GM12878 (cell line): ENCODE measurements at regions not wholly inside any gene's neighbourhood (a gene's known extent, or its start where the extent isn't known, plus 50 kb on each side); places are given as distances from the start of the nearest gene placed in this dataset.

ENCODE experiments used
- BMI1 ChIP-seq: fragments of 450-650 bp; IDR thresholded peaks from 2 replicates; pipeline ENCODE4 v1.6.1; 2016; ENCODE audit warnings: mild to moderate bottlenecking, moderate library complexity, borderline replicate concordance
- CBX3 ChIP-seq: fragments of 200-600 bp; sonication (generic); IDR thresholded peaks from 2 replicates; pipeline ENCODE4 v1.6.1; 2016; ENCODE audit warnings: low read depth, borderline replicate concordance
- DPF2 ChIP-seq: fragments of 450-650 bp; IDR thresholded peaks from 2 replicates; pipeline ENCODE4 v1.6.1; 2017; ENCODE audit warnings: mild to moderate bottlenecking
- EGR1 ChIP-seq, 2 experiments: IDR thresholded peaks; 1 replicate in 1 of 2; 2 replicates in 1 of 2; pipeline ENCODE4 v1.6.1; 2011 to 2012; ENCODE audit warnings: low read depth in 2 of 2, low read length in 2 of 2, borderline replicate concordance in 1 of 2, mild to moderate bottlenecking in 1 of 2, moderate library complexity in 1 of 2
- ETV6 ChIP-seq, 2 experiments: fragments of 450-650 bp in 1 of 2; IDR thresholded peaks in 1 of 2; conservative IDR thresholded peaks in 1 of 2; 2 replicates each; pipeline ENCODE4 v1.6.1; 2014; ENCODE audit warnings: antibody characterized with exemption in 1 of 2, borderline replicate concordance in 1 of 2, low read depth in 1 of 2, mild to moderate bottlenecking in 1 of 2, moderate library complexity in 1 of 2
- GATAD2B ChIP-seq: fragments of 450-650 bp; conservative IDR thresholded peaks from 2 replicates; pipeline ENCODE4 v1.6.1; 2017; ENCODE audit warnings: low read depth, mild to moderate bottlenecking, moderate library complexity
- HDAC2 ChIP-seq: fragments of 200-600 bp; sonication (generic); IDR thresholded peaks from 2 replicates; pipeline ENCODE4 v1.6.1; 2017
- IRF4 ChIP-seq: IDR thresholded peaks from 2 replicates; pipeline ENCODE4 v1.6.1; 2011; ENCODE audit warnings: low read depth, low read length
- MEF2B ChIP-seq: fragments of 450-650 bp; IDR thresholded peaks from 2 replicates; pipeline ENCODE4 v1.6.1; 2018; ENCODE audit warnings: mild to moderate bottlenecking, moderate library complexity; ENCODE audit not compliant: partially characterized antibody, poor library complexity, severe bottlenecking
- PAX5 ChIP-seq: IDR thresholded peaks from 2 replicates; pipeline ENCODE4 v1.6.1; 2011; ENCODE audit warnings: low read depth, low read length, borderline replicate concordance
- STAT1 ChIP-seq: fragments of 450-650 bp; conservative IDR thresholded peaks from 2 replicates; pipeline ENCODE4 v1.6.1; 2014; ENCODE audit warnings: antibody characterized with exemption, mild to moderate bottlenecking
- TCF3 ChIP-seq: IDR thresholded peaks from 2 replicates; pipeline ENCODE4 v1.6.1; 2012; ENCODE audit warnings: low read depth, mild to moderate bottlenecking, low read length, borderline replicate concordance; ENCODE audit not compliant: insufficient read depth
- YBX1 ChIP-seq: fragments of 450-650 bp; IDR thresholded peaks from 2 replicates; pipeline ENCODE4 v1.6.1; 2016; ENCODE audit warnings: antibody characterized with exemption
- ZNF622 ChIP-seq: fragments of 450-650 bp; IDR thresholded peaks from 2 replicates; pipeline ENCODE4 v1.6.1; 2017; ENCODE audit warnings: mild to moderate bottlenecking, inconsistent platforms
- TF ChIP-seq, protein P1 (sequence below): IDR thresholded peaks from 2 replicates; pipeline ENCODE4 v1.6.1; 2012; ENCODE audit warnings: improper control_type of control experiment, low read depth, low read length; ENCODE audit not compliant: insufficient replicate concordance
- TF ChIP-seq, protein P2 (sequence below): fragments of 450-650 bp; formaldehyde crosslinking; IDR thresholded peaks from 2 replicates; pipeline ENCODE4 v1.5.0; 2022; ENCODE audit warnings: mild to moderate bottlenecking, missing genetic modification characterization
- TF ChIP-seq, protein P3 (sequence below): fragments of 450-650 bp; IDR thresholded peaks from 2 replicates; pipeline ENCODE4 v1.6.1; 2018; ENCODE audit warnings: mild to moderate bottlenecking, low read depth, moderate library complexity; ENCODE audit not compliant: partially characterized antibody
- TF ChIP-seq, protein P4 (sequence below): fragments of 450-650 bp; IDR thresholded peaks from 2 replicates; pipeline ENCODE4 v1.6.1; 2017; ENCODE audit warnings: low read depth, mild to moderate bottlenecking, moderate library complexity

DNA sequence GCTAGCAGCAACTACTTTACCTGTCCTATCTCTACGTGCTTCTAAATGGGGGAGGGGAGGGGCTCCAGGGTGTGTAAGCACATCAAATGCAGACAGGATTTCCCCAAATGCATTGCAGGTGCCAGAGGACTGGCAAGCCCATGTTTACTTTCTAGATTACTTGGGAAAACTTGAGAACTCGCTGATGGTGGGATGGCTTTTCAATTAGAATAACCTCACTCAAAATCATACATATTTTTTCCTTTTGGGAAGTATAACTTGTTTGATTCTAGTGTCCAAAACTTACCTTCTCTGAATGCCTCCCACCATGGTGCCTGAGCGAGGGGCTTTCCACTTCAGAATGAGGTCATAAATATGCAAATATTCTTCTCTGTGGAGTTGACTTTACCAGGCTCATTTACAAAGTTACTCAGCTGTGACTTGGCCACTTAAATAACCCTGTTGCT, 191.3 kb upstream of the RHOBTB1 start (continued):
- TF ChIP-seq, protein P1, sequence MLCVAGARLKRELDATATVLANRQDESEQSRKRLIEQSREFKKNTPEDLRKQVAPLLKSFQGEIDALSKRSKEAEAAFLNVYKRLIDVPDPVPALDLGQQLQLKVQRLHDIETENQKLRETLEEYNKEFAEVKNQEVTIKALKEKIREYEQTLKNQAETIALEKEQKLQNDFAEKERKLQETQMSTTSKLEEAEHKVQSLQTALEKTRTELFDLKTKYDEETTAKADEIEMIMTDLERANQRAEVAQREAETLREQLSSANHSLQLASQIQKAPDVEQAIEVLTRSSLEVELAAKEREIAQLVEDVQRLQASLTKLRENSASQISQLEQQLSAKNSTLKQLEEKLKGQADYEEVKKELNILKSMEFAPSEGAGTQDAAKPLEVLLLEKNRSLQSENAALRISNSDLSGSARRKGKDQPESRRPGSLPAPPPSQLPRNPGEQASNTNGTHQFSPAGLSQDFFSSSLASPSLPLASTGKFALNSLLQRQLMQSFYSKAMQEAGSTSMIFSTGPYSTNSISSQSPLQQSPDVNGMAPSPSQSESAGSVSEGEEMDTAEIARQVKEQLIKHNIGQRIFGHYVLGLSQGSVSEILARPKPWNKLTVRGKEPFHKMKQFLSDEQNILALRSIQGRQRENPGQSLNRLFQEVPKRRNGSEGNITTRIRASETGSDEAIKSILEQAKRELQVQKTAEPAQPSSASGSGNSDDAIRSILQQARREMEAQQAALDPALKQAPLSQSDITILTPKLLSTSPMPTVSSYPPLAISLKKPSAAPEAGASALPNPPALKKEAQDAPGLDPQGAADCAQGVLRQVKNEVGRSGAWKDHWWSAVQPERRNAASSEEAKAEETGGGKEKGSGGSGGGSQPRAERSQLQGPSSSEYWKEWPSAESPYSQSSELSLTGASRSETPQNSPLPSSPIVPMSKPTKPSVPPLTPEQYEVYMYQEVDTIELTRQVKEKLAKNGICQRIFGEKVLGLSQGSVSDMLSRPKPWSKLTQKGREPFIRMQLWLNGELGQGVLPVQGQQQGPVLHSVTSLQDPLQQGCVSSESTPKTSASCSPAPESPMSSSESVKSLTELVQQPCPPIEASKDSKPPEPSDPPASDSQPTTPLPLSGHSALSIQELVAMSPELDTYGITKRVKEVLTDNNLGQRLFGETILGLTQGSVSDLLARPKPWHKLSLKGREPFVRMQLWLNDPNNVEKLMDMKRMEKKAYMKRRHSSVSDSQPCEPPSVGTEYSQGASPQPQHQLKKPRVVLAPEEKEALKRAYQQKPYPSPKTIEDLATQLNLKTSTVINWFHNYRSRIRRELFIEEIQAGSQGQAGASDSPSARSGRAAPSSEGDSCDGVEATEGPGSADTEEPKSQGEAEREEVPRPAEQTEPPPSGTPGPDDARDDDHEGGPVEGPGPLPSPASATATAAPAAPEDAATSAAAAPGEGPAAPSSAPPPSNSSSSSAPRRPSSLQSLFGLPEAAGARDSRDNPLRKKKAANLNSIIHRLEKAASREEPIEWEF: no peak
- TF ChIP-seq EGR1 (IDR thresholded peaks at IDR 0.05; ENCODE audit: borderline replicate concordance in 1 of 2, low read depth in 2 of 2, low read length in 2 of 2) (no peak), MEF2B (no peak), ZNF622 (no peak), DPF2 (peak; percentile 65; the same call in 1 of the 2 replicates), IRF4 (no peak), PAX5 (peak; percentile 64; the same call in 1 of the 2 replicates), STAT1 (no peak), YBX1 (no peak), TCF3 (no peak), CBX3 (no peak), HDAC2 (no peak), ETV6 (conservative IDR thresholded peaks at IDR 0.05 in 1 of 2, IDR thresholded peaks at IDR 0.05 in 1 of 2; ENCODE audit: borderline replicate concordance in 1 of 2, low read depth in 1 of 2) (no peak), GATAD2B (no peak), BMI1 (no peak)
- TF ChIP-seq, protein P2, sequence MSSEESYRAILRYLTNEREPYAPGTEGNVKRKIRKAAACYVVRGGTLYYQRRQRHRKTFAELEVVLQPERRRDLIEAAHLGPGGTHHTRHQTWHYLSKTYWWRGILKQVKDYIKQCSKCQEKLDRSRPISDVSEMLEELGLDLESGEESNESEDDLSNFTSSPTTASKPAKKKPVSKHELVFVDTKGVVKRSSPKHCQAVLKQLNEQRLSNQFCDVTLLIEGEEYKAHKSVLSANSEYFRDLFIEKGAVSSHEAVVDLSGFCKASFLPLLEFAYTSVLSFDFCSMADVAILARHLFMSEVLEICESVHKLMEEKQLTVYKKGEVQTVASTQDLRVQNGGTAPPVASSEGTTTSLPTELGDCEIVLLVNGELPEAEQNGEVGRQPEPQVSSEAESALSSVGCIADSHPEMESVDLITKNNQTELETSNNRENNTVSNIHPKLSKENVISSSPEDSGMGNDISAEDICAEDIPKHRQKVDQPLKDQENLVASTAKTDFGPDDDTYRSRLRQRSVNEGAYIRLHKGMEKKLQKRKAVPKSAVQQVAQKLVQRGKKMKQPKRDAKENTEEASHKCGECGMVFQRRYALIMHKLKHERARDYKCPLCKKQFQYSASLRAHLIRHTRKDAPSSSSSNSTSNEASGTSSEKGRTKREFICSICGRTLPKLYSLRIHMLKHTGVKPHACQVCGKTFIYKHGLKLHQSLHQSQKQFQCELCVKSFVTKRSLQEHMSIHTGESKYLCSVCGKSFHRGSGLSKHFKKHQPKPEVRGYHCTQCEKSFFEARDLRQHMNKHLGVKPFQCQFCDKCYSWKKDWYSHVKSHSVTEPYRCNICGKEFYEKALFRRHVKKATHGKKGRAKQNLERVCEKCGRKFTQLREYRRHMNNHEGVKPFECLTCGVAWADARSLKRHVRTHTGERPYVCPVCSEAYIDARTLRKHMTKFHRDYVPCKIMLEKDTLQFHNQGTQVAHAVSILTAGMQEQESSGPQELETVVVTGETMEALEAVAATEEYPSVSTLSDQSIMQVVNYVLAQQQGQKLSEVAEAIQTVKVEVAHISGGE (CRISPR knock-in tag): no peak
- TF ChIP-seq, protein P3, sequence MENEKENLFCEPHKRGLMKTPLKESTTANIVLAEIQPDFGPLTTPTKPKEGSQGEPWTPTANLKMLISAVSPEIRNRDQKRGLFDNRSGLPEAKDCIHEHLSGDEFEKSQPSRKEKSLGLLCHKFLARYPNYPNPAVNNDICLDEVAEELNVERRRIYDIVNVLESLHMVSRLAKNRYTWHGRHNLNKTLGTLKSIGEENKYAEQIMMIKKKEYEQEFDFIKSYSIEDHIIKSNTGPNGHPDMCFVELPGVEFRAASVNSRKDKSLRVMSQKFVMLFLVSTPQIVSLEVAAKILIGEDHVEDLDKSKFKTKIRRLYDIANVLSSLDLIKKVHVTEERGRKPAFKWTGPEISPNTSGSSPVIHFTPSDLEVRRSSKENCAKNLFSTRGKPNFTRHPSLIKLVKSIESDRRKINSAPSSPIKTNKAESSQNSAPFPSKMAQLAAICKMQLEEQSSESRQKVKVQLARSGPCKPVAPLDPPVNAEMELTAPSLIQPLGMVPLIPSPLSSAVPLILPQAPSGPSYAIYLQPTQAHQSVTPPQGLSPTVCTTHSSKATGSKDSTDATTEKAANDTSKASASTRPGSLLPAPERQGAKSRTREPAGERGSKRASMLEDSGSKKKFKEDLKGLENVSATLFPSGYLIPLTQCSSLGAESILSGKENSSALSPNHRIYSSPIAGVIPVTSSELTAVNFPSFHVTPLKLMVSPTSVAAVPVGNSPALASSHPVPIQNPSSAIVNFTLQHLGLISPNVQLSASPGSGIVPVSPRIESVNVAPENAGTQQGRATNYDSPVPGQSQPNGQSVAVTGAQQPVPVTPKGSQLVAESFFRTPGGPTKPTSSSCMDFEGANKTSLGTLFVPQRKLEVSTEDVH: no peak
- TF ChIP-seq, protein P4, sequence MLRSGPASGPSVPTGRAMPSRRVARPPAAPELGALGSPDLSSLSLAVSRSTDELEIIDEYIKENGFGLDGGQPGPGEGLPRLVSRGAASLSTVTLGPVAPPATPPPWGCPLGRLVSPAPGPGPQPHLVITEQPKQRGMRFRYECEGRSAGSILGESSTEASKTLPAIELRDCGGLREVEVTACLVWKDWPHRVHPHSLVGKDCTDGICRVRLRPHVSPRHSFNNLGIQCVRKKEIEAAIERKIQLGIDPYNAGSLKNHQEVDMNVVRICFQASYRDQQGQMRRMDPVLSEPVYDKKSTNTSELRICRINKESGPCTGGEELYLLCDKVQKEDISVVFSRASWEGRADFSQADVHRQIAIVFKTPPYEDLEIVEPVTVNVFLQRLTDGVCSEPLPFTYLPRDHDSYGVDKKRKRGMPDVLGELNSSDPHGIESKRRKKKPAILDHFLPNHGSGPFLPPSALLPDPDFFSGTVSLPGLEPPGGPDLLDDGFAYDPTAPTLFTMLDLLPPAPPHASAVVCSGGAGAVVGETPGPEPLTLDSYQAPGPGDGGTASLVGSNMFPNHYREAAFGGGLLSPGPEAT: peak; percentile 89
